Endothelial cell of umbilical vein (primary cell): ENCODE measurements at regions not wholly inside any gene's neighbourhood (a gene's known extent, or its start where the extent isn't known, plus 50 kb on each side); places are given as distances from the start of the nearest gene placed in this dataset.

Experiments used
- BruUV-seq: library from RNA; stranded (reverse); fragments of 400-500 nt; replicated peaks from 2 replicates; lab custom pipeline; 2021; lab: Mats Ljungman, UMichigan
- CTCF ChIA-PET: fragments of 300-600, 350-600 bp; sonication (Branson Sonifier 250); formaldehyde crosslinking; loops from one replicate; lab custom pipeline; 2021; ENCODE audit warnings: antibody characterized with exemption, inconsistent platforms; lab: Charles Lee
- POLR2A ChIA-PET: fragments of 300-600, 350-600 bp; sonication (Branson Sonifier 250); formaldehyde crosslinking; loops from one replicate; lab custom pipeline; 2021; ENCODE audit warnings: antibody characterized with exemption, inconsistent platforms; lab: Charles Lee
- DNase-seq: peaks from one replicate; pipeline ENCODE4 v3.0.0-alpha.2; 2011; ENCODE audit warnings: low read depth, low spot score
- FAIRE-seq: peaks from 2 replicates; lab custom pipeline; 2011; peaks lifted over from hg19 to GRCh38; lab: Jason Lieb, UNC
- H2AFZ ChIP-seq: 2 replicates; pipeline ENCODE4 v1.6.0; 2012; ENCODE audit warnings: low read depth, low read length, control low read depth, inconsistent platforms
- H3K27ac ChIP-seq: 2 replicates; pipeline ENCODE4 v1.5.1; 2011; ENCODE audit warnings: low read depth, mild to moderate bottlenecking, control low read depth, low read length, moderate library complexity; ENCODE audit not compliant: insufficient read depth
- H3K27me3 ChIP-seq, 2 experiments: 2 replicates each; pipeline versions ENCODE4 v1.6.0 to v1.6.1; 2011; ENCODE audit warnings: low read length in 2 of 2, mixed read lengths in 1 of 2; ENCODE audit not compliant: control insufficient read depth in 2 of 2, insufficient read depth in 2 of 2
- H3K36me3 ChIP-seq, 2 experiments: 2 replicates in 1 of 2; 3 replicates in 1 of 2; pipeline ENCODE4 v1.5.1; 2011; ENCODE audit warnings: low read length in 2 of 2, mild to moderate bottlenecking in 1 of 2, moderate library complexity in 1 of 2; ENCODE audit not compliant: control insufficient read depth in 2 of 2, insufficient read depth in 2 of 2; ENCODE audit errors: extremely low read depth in 1 of 2
- H3K4me1 ChIP-seq: 3 replicates; pipeline ENCODE4 v1.5.1; 2011; ENCODE audit warnings: mild to moderate bottlenecking, low read length; ENCODE audit not compliant: control insufficient read depth, insufficient read depth; ENCODE audit errors: extremely low read depth
- H3K4me2 ChIP-seq: 2 replicates; pipeline ENCODE4 v1.6.1; 2011; ENCODE audit warnings: low read length, control low read depth, mixed read lengths; ENCODE audit not compliant: insufficient read depth
- H3K4me3 ChIP-seq, 3 experiments: fragments of 200-600 bp in 1 of 3; sonication (generic), shearing (Covaris generic) in 1 of 3; replicated peaks in 1 of 3; 2 replicates each; pipeline ENCODE4 v1.5.1; 2011 to 2016; ENCODE audit warnings: control low read depth in 3 of 3, low read length in 3 of 3, mild to moderate bottlenecking in 2 of 3, inconsistent platforms in 1 of 3, low read depth in 1 of 3, moderate library complexity in 1 of 3; ENCODE audit not compliant: insufficient read depth in 1 of 3
- H3K79me2 ChIP-seq: 2 replicates; pipeline ENCODE4 v1.6.0; 2012; ENCODE audit warnings: low read length, inconsistent platforms; ENCODE audit not compliant: control insufficient read depth, insufficient read depth
- H3K9ac ChIP-seq: replicated peaks from 2 replicates; pipeline ENCODE3; 2011; ENCODE audit warnings: low read length, control low read depth; ENCODE audit not compliant: insufficient read depth; ENCODE audit errors: extremely low read depth
- H3K9me1 ChIP-seq: replicated peaks from 3 replicates; pipeline ENCODE4 v1.6.0; 2011; ENCODE audit warnings: mild to moderate bottlenecking, low read length; ENCODE audit not compliant: control insufficient read depth, insufficient read depth; ENCODE audit errors: extremely low read depth
- H3K9me3 ChIP-seq: replicated peaks from 2 replicates; pipeline ENCODE4 v1.5.1; 2012; ENCODE audit warnings: low read length, inconsistent platforms; ENCODE audit not compliant: control insufficient read depth, insufficient read depth
- H4K20me1 ChIP-seq: replicated peaks from 2 replicates; pipeline ENCODE3; 2011; ENCODE audit warnings: mild to moderate bottlenecking, low read length; ENCODE audit not compliant: control insufficient read depth, insufficient read depth; ENCODE audit errors: extremely low read depth
- CTCF ChIP-seq, 2 donors: IDR thresholded peaks; 1 replicate in 1 of 2; 2 replicates in 1 of 2; pipeline ENCODE4 v1.5.1; 2011; ENCODE audit warnings: low read length in 2 of 2, mild to moderate bottlenecking in 2 of 2, moderate library complexity in 2 of 2, control low read depth in 1 of 2, inconsistent platforms in 1 of 2, low read depth in 1 of 2; ENCODE audit not compliant: insufficient read depth in 1 of 2; ENCODE audit errors: extremely low read depth in 1 of 2
- EZH2 ChIP-seq: IDR thresholded peaks from 2 replicates; pipeline ENCODE4 v1.6.1; 2012; ENCODE audit warnings: borderline replicate concordance, low read depth, mild to moderate bottlenecking, moderate library complexity, low read length, inconsistent platforms; ENCODE audit not compliant: severe bottlenecking
- FOS ChIP-seq: IDR thresholded peaks from 2 replicates; pipeline ENCODE4 v1.6.1; 2011; ENCODE audit warnings: mild to moderate bottlenecking, low read length, moderate library complexity, borderline replicate concordance; ENCODE audit not compliant: insufficient read depth
- GATA2 ChIP-seq: IDR thresholded peaks from 2 replicates; pipeline ENCODE4 v1.7.0; 2011; ENCODE audit warnings: low read depth, mild to moderate bottlenecking, moderate library complexity, mixed read lengths, low read length; ENCODE audit not compliant: insufficient read length, insufficient read depth
- JUN ChIP-seq: IDR thresholded peaks from 2 replicates; pipeline ENCODE4 v1.6.1; 2011; ENCODE audit warnings: borderline replicate concordance, low read depth; ENCODE audit not compliant: insufficient read length, insufficient read depth
- MAX ChIP-seq: IDR thresholded peaks from 2 replicates; pipeline ENCODE4 v1.6.1; 2011; ENCODE audit not compliant: insufficient read depth, insufficient read length
- MYC ChIP-seq: IDR thresholded peaks from one replicate; pipeline ENCODE4 v1.6.1; 2011; ENCODE audit warnings: mild to moderate bottlenecking, low read depth, low read length
- POLR2A ChIP-seq: IDR thresholded peaks from 2 replicates; pipeline ENCODE4 v1.6.1; 2012; ENCODE audit warnings: low read depth, mild to moderate bottlenecking, control low read depth, low read length
- POLR2AphosphoS5 ChIP-seq: IDR thresholded peaks from 2 replicates; pipeline ENCODE4 v1.6.1; 2012; ENCODE audit warnings: low read depth, mild to moderate bottlenecking, control low read depth, low read length, moderate library complexity; ENCODE audit not compliant: insufficient read depth
- dilution Hi-C: fragments of 300-500 bp; cut with MboI; formaldehyde crosslinking; loops from one replicate; pipeline ENCODE4 v1.15.0; 2019; ENCODE audit warnings: low sequenced_read_pairs; ENCODE audit not compliant: extremely low pct_ligation_motif_present
- intact Hi-C: fragments of 100-400 bp; cut with micrococcal nuclease; formaldehyde crosslinking; loops from one replicate; pipeline ENCODE4 v1.10.0; 2022

DNA sequence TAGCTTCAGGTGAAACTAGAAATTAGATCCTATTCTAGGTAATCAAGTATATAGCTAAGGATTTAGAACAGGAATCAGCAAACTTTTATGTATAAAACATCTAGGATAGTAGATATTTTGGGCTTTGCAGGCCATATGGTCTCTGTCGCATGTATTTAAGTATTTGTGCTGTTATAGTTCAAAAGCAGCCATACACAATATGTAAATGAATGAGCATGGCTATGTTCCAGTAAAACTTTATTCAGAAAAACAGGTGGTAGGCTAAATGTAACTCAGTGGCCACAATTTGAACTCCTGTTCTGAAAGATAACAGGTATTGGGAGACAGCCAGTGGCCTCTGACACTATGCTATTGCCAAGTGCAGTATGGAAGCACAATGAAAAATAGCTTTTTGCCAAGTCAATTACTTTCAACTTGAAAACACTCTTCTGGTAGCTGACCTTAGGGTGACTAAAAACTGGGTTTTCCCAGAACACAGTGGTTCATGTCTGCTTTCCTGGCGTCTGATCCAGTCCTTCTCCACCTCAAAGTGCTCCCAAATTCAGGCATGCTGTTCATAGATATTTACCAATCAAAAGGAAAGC is 304.7 kb upstream of the SYT4 start:
- no peaks in the 10 kb centered on the region for H3K27me3 ChIP-seq
- H3K27ac ChIP-seq, result no peak overlapping the region
- dilution Hi-C loops (no loop called here), intact Hi-C loops (no loop called here)
- H3K36me3 ChIP-seq, result no peaks in the 10 kb centered on the region
- H3K4me1 ChIP-seq, result no peaks in the 10 kb centered on the region
- H2AFZ ChIP-seq, result no peak overlapping the region
- POLR2A ChIA-PET, result no interaction called here
- no peaks in the 10 kb centered on the region for H4K20me1 ChIP-seq
- CTCF ChIA-PET, result interaction anchor here (1.7 to 2.6 kb wide), 2 partner anchors 10 to 1468 kb away, joined by 8 to 17 read pairs; no protein-coding TSS in a partner anchor
- TF ChIP-seq JUN (no peak), EZH2 (no peak), FOS (no peak), MYC (no peak), MAX (no peak), POLR2A (no peak), POLR2AphosphoS5 (no peak), CTCF (IDR thresholded peaks at IDR 0.05; ENCODE audit: extremely low read depth in 1 of 2, insufficient read depth in 1 of 2, low read depth in 1 of 2, low read length in 2 of 2) (no peak), GATA2 (no peak)
- FAIRE-seq, result no peak
- H3K4me3 ChIP-seq, result no peak overlapping the region
- peak; percentile 77 for DNase-seq
- BruUV-seq, result no TSS peak
- no peaks in the 10 kb centered on the region for H3K9me3 ChIP-seq
- no peak overlapping the region for H3K9ac ChIP-seq
- no peaks in the 10 kb centered on the region for H3K9me1 ChIP-seq
- no peaks in the 10 kb centered on the region for H3K79me2 ChIP-seq
- H3K4me2 ChIP-seq, result no peak overlapping the region
